ENCODE measurements at regions not wholly inside any gene's neighbourhood (a gene's known extent, or its start where the extent isn't known, plus 50 kb on each side); places are given as distances from the start of the nearest gene placed in this dataset.

- Histone ChIP-seq H3K4me1 (ENCODE audit: control insufficient read depth in 3 of 3, insufficient read depth in 2 of 3, low read depth in 1 of 3, low read length in 2 of 3) (no peaks in the 10 kb centered on the region), H3K36me3 (ENCODE audit: control insufficient read depth in 3 of 3, insufficient read depth in 2 of 3, low read depth in 1 of 3, low read length in 3 of 3) (peaks cover 0 to 13% (median 0%) of the 10 kb centered on the region in 3 donors), H3K27ac (ENCODE audit: low read depth in 1 of 3, low read length in 2 of 3) (peak overlapping the region; percentile 59 to 89 (median 72)), H3K27me3 (ENCODE audit: control insufficient read depth in 3 of 3, insufficient read depth in 3 of 3, low read length in 3 of 3) (no peaks in the 10 kb centered on the region), H3K4me3 (ENCODE audit: low read depth in 1 of 3, low read length in 3 of 3) (peak overlapping the region; percentile 51 to 86 (median 66)), H3K9me3 (ENCODE audit: control insufficient read depth in 2 of 2, insufficient read depth in 1 of 2, low read depth in 1 of 2, low read length in 1 of 2) (no peaks in the 10 kb centered on the region)
- WGBS, 3 donors, result 0 to 28% (median 10%) methylated on average over 11 to 16 of the region's 16 CpGs
- FAIRE-seq, result no peak
- DNase-seq, result peak in 1 of 2 donors; percentile 40
Measured at GRCh38 chrX:46447384-46447783, 97.8 kb downstream of the ZNF674 start.

DNA sequence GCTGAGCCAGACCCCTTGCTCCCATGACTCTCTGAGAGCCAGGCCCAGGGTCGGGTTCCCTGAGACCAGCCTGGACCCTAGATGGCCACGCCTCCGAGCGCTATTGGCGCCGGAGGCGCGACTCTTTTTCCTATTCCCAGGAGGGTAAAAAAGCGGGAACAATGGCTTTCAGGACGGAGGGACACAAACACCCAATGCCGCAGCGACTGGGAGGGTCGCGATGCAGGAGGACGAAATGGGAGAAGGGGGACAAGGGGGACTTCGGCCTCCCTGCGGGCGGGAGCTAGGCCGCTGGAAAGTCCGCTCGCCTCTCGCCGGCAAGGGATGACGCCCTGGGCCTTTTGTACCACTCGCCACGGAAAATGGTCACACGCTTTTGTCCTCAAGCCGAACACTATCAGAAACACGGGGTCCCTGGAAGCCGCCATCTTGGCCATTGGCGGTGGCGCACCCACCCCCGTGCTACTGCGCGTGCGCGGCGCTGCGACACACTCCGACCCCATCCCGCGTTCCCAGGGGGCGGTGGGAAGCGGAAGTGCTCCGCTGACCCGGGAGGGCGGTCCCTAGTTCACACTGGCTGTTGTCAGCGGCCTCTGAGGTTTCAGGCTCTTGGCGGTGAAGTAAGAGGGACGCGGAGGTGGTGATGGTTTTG, 98.4 kb downstream of the ZNF674 start:
- Histone ChIP-seq H3K4me1 (ENCODE audit: control insufficient read depth in 3 of 3, insufficient read depth in 2 of 3, low read depth in 1 of 3, low read length in 2 of 3) (no peaks in the 10 kb centered on the region), H3K27me3 (ENCODE audit: control insufficient read depth in 3 of 3, insufficient read depth in 3 of 3, low read length in 3 of 3) (no peaks in the 10 kb centered on the region), H3K27ac (ENCODE audit: low read depth in 1 of 3, low read length in 2 of 3) (peak overlapping the region; percentile 34 to 89 (median 72)), H3K36me3 (ENCODE audit: control insufficient read depth in 3 of 3, insufficient read depth in 2 of 3, low read depth in 1 of 3, low read length in 3 of 3) (peaks cover 0 to 13% (median 0%) of the 10 kb centered on the region in 3 donors), H3K9me3 (ENCODE audit: control insufficient read depth in 2 of 2, insufficient read depth in 1 of 2, low read depth in 1 of 2, low read length in 1 of 2) (no peaks in the 10 kb centered on the region), H3K4me3 (ENCODE audit: low read depth in 1 of 3, low read length in 3 of 3) (peak overlapping the region; percentile 51 to 86 (median 66))
- WGBS, 3 donors, result 1 to 41% (median 11%) methylated on average over 41 to 50 of the region's 51 CpGs
- DNase-seq (peak; percentile 73 to 88), FAIRE-seq (no peak)

DNA sequence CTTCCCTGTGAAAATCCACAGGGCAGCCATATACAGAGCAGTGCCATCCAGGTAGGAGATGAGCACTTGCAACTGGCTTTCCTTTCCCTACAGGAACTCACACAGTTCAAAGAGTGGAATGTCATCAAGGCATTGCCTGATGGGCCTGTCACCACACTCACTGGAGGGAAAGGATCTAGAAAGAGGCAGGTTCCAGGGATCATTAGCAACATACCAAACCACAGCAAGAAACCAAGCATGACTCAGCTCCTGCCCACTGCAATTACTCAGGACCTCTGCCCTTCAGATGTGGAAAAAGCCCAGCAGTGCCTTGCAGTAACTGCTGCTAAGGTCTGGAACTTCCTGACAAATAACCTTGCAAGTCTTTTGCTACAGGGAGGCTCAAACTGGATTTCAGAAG, 101.2 kb downstream of the ZNF674 start:
- Histone ChIP-seq H3K27ac (ENCODE audit: low read depth in 1 of 3, low read length in 2 of 3) (no peak overlapping the region), H3K4me3 (ENCODE audit: low read depth in 1 of 3, low read length in 3 of 3) (no peak overlapping the region), H3K36me3 (ENCODE audit: control insufficient read depth in 3 of 3, insufficient read depth in 2 of 3, low read depth in 1 of 3, low read length in 3 of 3) (peaks cover 0 to 8% (median 0%) of the 10 kb centered on the region in 3 donors), H3K27me3 (ENCODE audit: control insufficient read depth in 3 of 3, insufficient read depth in 3 of 3, low read length in 3 of 3) (no peaks in the 10 kb centered on the region), H3K4me1 (ENCODE audit: control insufficient read depth in 3 of 3, insufficient read depth in 2 of 3, low read depth in 1 of 3, low read length in 2 of 3) (no peaks in the 10 kb centered on the region), H3K9me3 (ENCODE audit: control insufficient read depth in 2 of 2, insufficient read depth in 1 of 2, low read depth in 1 of 2, low read length in 1 of 2) (no peaks in the 10 kb centered on the region)
- no peak for FAIRE-seq
- peak in 1 of 2 donors; percentile 36 for DNase-seq

GRCh38 chrX:46436744-46437143, 108.5 kb downstream of the ZNF674 start:
- Histone ChIP-seq H3K4me1 (ENCODE audit: control insufficient read depth in 3 of 3, insufficient read depth in 2 of 3, low read depth in 1 of 3, low read length in 2 of 3) (no peaks in the 10 kb centered on the region), H3K27ac (ENCODE audit: low read depth in 1 of 3, low read length in 2 of 3) (no peak overlapping the region), H3K27me3 (ENCODE audit: control insufficient read depth in 3 of 3, insufficient read depth in 3 of 3, low read length in 3 of 3) (no peaks in the 10 kb centered on the region), H3K36me3 (ENCODE audit: control insufficient read depth in 3 of 3, insufficient read depth in 2 of 3, low read depth in 1 of 3, low read length in 3 of 3) (no peaks in the 10 kb centered on the region), H3K9me3 (ENCODE audit: control insufficient read depth in 2 of 2, insufficient read depth in 1 of 2, low read depth in 1 of 2, low read length in 1 of 2) (no peaks in the 10 kb centered on the region), H3K4me3 (ENCODE audit: low read depth in 1 of 3, low read length in 3 of 3) (no peak overlapping the region)
- FAIRE-seq (no peak), DNase-seq (no peak)

DNA sequence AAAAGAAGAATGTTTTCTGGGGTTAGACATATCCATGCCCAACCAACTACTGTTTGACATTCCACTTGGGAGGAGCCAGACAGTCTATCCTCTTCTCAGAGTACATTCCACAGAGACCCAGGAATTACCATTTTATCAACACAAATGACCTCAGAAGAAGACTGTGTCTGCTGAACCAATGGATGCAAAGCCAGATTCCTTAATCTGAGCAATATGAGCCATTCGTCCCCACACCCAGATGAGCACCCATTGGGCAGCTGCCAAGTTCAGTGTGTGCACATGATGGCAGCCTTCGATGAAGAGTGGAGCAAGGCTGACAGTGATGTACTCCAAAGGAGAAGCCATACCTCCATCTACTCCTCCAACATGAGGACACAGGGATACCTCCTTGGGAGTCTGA, 111.3 kb downstream of the ZNF674 start:
- FAIRE-seq (no peak), DNase-seq (no peak)
- Histone ChIP-seq H3K4me1 (ENCODE audit: control insufficient read depth in 3 of 3, insufficient read depth in 2 of 3, low read depth in 1 of 3, low read length in 2 of 3) (no peaks in the 10 kb centered on the region), H3K27ac (ENCODE audit: low read depth in 1 of 3, low read length in 2 of 3) (no peak overlapping the region), H3K4me3 (ENCODE audit: low read depth in 1 of 3, low read length in 3 of 3) (no peak overlapping the region), H3K27me3 (ENCODE audit: control insufficient read depth in 3 of 3, insufficient read depth in 3 of 3, low read length in 3 of 3) (no peaks in the 10 kb centered on the region), H3K36me3 (ENCODE audit: control insufficient read depth in 3 of 3, insufficient read depth in 2 of 3, low read depth in 1 of 3, low read length in 3 of 3) (no peaks in the 10 kb centered on the region), H3K9me3 (ENCODE audit: control insufficient read depth in 2 of 2, insufficient read depth in 1 of 2, low read depth in 1 of 2, low read length in 1 of 2) (no peaks in the 10 kb centered on the region)
- WGBS, 3 donors, result 52 to 80% (median 61%) methylated on average over 2 of the region's 2 CpGs

DNA sequence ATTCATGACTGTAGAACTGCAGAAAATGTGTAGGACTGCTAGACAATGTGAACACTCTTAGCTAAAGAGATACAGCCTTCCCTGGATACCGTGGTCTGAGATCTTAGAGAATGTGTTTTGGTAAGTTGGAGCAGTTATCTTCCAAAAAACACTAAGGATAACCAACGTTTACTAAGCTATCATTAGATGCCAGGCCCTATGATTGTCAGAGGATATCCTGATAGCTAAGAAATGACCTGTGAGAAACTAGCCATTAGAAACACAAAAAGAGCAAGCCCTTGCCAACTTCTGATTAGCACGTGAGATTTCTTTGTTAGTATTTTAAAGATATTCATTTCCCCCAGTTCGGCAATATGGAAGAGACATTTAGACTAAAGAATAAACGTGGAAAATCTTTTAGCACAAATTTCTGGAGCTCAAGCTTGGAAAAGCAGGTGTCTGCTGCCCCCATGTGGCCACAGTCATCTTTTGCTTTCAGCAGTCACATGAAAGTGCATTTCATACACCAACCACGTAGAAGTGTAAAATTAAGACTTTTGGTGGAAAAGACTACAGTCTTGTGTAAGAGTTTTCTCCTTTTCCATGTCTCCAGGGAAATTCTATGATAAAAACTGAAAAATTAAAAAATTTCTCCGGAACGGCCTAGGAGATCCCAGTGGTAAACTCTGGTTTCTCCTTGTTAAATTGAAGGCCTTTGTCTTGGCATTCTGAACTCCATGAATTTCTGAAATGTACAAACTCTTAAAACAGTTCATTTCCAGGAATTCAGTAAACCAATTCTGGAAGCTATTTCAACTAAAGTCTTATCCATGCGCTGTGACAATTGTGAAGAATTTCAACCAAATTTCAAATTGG, 136.4 kb downstream of the ZNF674 start:
- DNase-seq, result peak; percentile 51 to 63
- H3K4me3 ChIP-seq (ENCODE audit: low read depth in 1 of 3, low read length in 3 of 3), result no peak overlapping the region
- H3K9me3 ChIP-seq (ENCODE audit: control insufficient read depth in 2 of 2, insufficient read depth in 1 of 2, low read depth in 1 of 2, low read length in 1 of 2), result no peaks in the 10 kb centered on the region
- FAIRE-seq, result no peak
- no peaks in the 10 kb centered on the region for H3K36me3 ChIP-seq (ENCODE audit: control insufficient read depth in 3 of 3, insufficient read depth in 2 of 3, low read depth in 1 of 3, low read length in 3 of 3)
- no peak overlapping the region for H3K27ac ChIP-seq (ENCODE audit: low read depth in 1 of 3, low read length in 2 of 3)
- 17 to 25% (median 22%) methylated on average over 9 of the region's 9 CpGs for WGBS, 3 donors
- H3K4me1 ChIP-seq (ENCODE audit: control insufficient read depth in 3 of 3, insufficient read depth in 2 of 3, low read depth in 1 of 3, low read length in 2 of 3), result no peaks in the 10 kb centered on the region
- H3K27me3 ChIP-seq (ENCODE audit: control insufficient read depth in 3 of 3, insufficient read depth in 3 of 3, low read length in 3 of 3), result no peaks in the 10 kb centered on the region

GRCh38 chrX:46407753-46408130, 137.5 kb downstream of the ZNF674 start:
- FAIRE-seq (no peak), DNase-seq (no peak)
- H3K4me1 ChIP-seq (ENCODE audit: control insufficient read depth in 3 of 3, insufficient read depth in 2 of 3, low read depth in 1 of 3, low read length in 2 of 3), result no peaks in the 10 kb centered on the region
- 67 to 83% (median 82%) methylated on average over 2 of the region's 2 CpGs for WGBS, 3 donors
- H3K27me3 ChIP-seq (ENCODE audit: control insufficient read depth in 3 of 3, insufficient read depth in 3 of 3, low read length in 3 of 3), result no peaks in the 10 kb centered on the region
- H3K27ac ChIP-seq (ENCODE audit: low read depth in 1 of 3, low read length in 2 of 3), result no peak overlapping the region
- H3K4me3 ChIP-seq (ENCODE audit: low read depth in 1 of 3, low read length in 3 of 3), result no peak overlapping the region
- no peaks in the 10 kb centered on the region for H3K36me3 ChIP-seq (ENCODE audit: control insufficient read depth in 3 of 3, insufficient read depth in 2 of 3, low read depth in 1 of 3, low read length in 3 of 3)
- no peaks in the 10 kb centered on the region for H3K9me3 ChIP-seq (ENCODE audit: control insufficient read depth in 2 of 2, insufficient read depth in 1 of 2, low read depth in 1 of 2, low read length in 1 of 2)

DNA sequence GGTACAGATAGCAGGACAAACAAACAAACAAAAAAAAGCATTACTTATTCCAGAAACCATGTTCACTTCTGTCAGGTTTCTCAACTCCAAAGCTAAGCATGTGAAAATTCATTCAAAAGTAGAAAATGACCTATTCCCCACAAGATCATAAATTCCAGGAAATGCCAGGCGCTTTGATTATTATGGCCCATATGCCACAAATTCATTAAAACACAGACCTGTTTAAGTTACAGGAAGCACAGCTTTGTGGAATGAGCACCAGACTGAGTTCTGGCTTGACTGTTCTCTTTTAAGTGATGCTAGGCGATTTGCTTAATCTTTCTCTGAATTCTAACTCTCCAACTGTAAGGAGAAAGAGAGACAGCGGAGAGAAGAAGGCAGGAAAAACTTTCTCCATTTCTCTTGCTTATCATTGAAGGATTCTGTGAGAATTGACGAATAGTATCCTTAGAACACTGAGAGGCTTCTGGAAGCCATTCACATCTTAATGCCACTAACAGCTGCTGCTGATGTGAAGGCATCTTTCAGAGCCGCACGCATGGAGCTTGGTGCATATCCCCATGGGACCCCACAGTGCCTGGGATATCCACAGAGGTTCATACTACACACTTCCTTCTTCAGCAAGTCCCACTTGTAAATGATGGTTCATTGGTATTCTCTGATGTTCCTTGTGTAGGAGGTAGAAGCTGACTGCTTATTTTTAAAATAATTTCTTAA, 138.0 kb downstream of the ZNF674 start:
- DNase-seq (no peak), FAIRE-seq (no peak)
- no peaks in the 10 kb centered on the region for H3K9me3 ChIP-seq (ENCODE audit: control insufficient read depth in 2 of 2, insufficient read depth in 1 of 2, low read depth in 1 of 2, low read length in 1 of 2)
- H3K36me3 ChIP-seq (ENCODE audit: control insufficient read depth in 3 of 3, insufficient read depth in 2 of 3, low read depth in 1 of 3, low read length in 3 of 3), result no peaks in the 10 kb centered on the region
- H3K4me3 ChIP-seq (ENCODE audit: low read depth in 1 of 3, low read length in 3 of 3), result no peak overlapping the region
- no peak overlapping the region for H3K27ac ChIP-seq (ENCODE audit: low read depth in 1 of 3, low read length in 2 of 3)
- WGBS, 3 donors, result 79 to 86% (median 82%) methylated on average over 6 of the region's 6 CpGs
- no peaks in the 10 kb centered on the region for H3K27me3 ChIP-seq (ENCODE audit: control insufficient read depth in 3 of 3, insufficient read depth in 3 of 3, low read length in 3 of 3)
- H3K4me1 ChIP-seq (ENCODE audit: control insufficient read depth in 3 of 3, insufficient read depth in 2 of 3, low read depth in 1 of 3, low read length in 2 of 3), result no peaks in the 10 kb centered on the region
